HepG2 (cell line): ENCODE measurements at regions not wholly inside any gene's neighbourhood (a gene's known extent, or its start where the extent isn't known, plus 50 kb on each side); places are given as distances from the start of the nearest gene placed in this dataset.

Experiments used
- HDAC2 ChIP-seq: sonication (generic); formaldehyde crosslinking; IDR thresholded peaks from 2 replicates; pipeline ENCODE4 v1.4.0; 2020; ENCODE audit warnings: missing genetic modification reagents
- HNF1B ChIP-seq: sonication (generic); formaldehyde crosslinking; IDR thresholded peaks from 2 replicates; pipeline ENCODE4 v1.5.1; 2020; ENCODE audit warnings: mild to moderate bottlenecking, moderate library complexity, missing genetic modification reagents
- PHB2 ChIP-seq: fragments of 450-650 bp; IDR thresholded peaks from 2 replicates; pipeline ENCODE4 v1.6.1; 2018; ENCODE audit not compliant: partially characterized antibody
- TERF1 ChIP-seq: sonication (generic); formaldehyde crosslinking; IDR thresholded peaks from 2 replicates; pipeline ENCODE4 v1.8.0; 2022; ENCODE audit warnings: mild to moderate bottlenecking, missing genetic modification reagents, moderate library complexity
- ZFP36 ChIP-seq: fragments of 150-350 bp; IDR thresholded peaks from 2 replicates; pipeline ENCODE4 v1.6.1; 2018; ENCODE audit warnings: borderline replicate concordance, low read length, low read depth; ENCODE audit not compliant: partially characterized antibody
- ZFP37 ChIP-seq: sonication (generic); formaldehyde crosslinking; IDR thresholded peaks from 2 replicates; pipeline ENCODE4 v1.4.0; 2020; ENCODE audit warnings: missing genetic modification reagents, borderline replicate concordance
- ZKSCAN8 ChIP-seq: IDR thresholded peaks from 2 replicates; pipeline ENCODE4 v1.6.1; 2016; ENCODE audit warnings: borderline replicate concordance, missing genetic modification reagents, missing compliant biosample characterization
- ZNF234 ChIP-seq: sonication (generic); formaldehyde crosslinking; conservative IDR thresholded peaks from 2 replicates; pipeline ENCODE4 v1.5.1; 2020; ENCODE audit warnings: mild to moderate bottlenecking, missing genetic modification reagents
- ZNF335 ChIP-seq: sonication (generic); formaldehyde crosslinking; IDR thresholded peaks from 2 replicates; pipeline ENCODE4 v1.4.0; 2020; ENCODE audit warnings: missing genetic modification reagents
- ZNF770 ChIP-seq: sonication (generic); formaldehyde crosslinking; IDR thresholded peaks from 2 replicates; pipeline ENCODE4 v1.5.0; 2020; ENCODE audit warnings: mild to moderate bottlenecking, missing genetic modification reagents
- ZSCAN20 ChIP-seq: sonication (generic); formaldehyde crosslinking; IDR thresholded peaks from 2 replicates; pipeline ENCODE4 v1.4.0; 2020; ENCODE audit warnings: missing genetic modification reagents, mild to moderate bottlenecking, borderline replicate concordance

- TF ChIP-seq TERF1 (CRISPR knock-in tag), result no peak
- no peak for TF ChIP-seq HNF1B (CRISPR knock-in tag)
- TF ChIP-seq PHB2, result no peak
- TF ChIP-seq ZKSCAN8 (CRISPR knock-in tag), result no peak
- no peak for TF ChIP-seq ZNF335 (CRISPR knock-in tag)
- TF ChIP-seq ZNF234 (CRISPR knock-in tag), result no peak
- TF ChIP-seq ZSCAN20 (CRISPR knock-in tag), result no peak
- TF ChIP-seq HDAC2 (CRISPR knock-in tag), result no peak
- no peak for TF ChIP-seq ZFP36
- no peak for TF ChIP-seq ZNF770 (CRISPR knock-in tag)
- TF ChIP-seq ZFP37 (CRISPR knock-in tag), result no peak
Measured at GRCh38 chr2:66789741-66790140, 354.8 kb downstream of the MEIS1 start (continued).
